Transverse colon (tissue), 3 donors: ENCODE measurements at regions not wholly inside any gene's neighbourhood (a gene's known extent, or its start where the extent isn't known, plus 50 kb on each side); places are given as distances from the start of the nearest gene placed in this dataset.

Experiments
- EP300 ChIP-seq: sonication (generic); formaldehyde crosslinking; IDR thresholded peaks from one replicate; pipeline ENCODE4 v1.6.1; 2017; ENCODE audit warnings: antibody characterized with exemption, low read depth
- POLR2A ChIP-seq: fragments of 450-650 bp; IDR thresholded peaks from one replicate; pipeline ENCODE4 v1.6.1; 2016; ENCODE audit warnings: antibody characterized with exemption, mild to moderate bottlenecking, moderate library complexity
- TF ChIP-seq, protein P1 (sequence below), 5 experiments: fragments of 200-600 bp in 3 of 5; fragments of 450-650 bp in 2 of 5; sonication (generic) in 3 of 5; IDR thresholded peaks; 1 replicate in 2 of 5; 2 replicates in 3 of 5; pipeline ENCODE4 v1.5.1; 2016 to 2017; ENCODE audit warnings: antibody characterized with exemption in 5 of 5, inconsistent platforms in 3 of 5, mild to moderate bottlenecking in 2 of 5, moderate library complexity in 1 of 5

DNA sequence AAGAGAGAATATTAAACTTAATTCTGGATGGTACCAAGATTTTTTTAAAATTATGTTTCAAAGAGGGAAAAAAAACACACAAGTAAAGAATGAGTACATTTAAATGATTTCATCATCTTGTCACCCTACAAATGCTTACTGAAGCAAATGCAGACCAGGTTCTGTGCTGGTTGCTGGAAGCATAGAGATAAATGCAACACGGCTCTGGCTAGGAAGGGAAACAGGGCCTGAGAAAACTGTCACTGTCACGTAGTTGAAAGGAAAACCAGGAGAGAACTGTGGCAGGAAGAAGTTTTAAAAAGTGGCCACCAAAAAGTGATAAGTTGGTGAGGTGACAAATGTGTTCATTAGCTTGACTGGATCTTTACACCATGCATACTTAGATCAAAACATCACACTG lies 336.9 kb upstream of the NFIA start:
- TF ChIP-seq EP300 (no peak), POLR2A (no peak)
- TF ChIP-seq, protein P1, sequence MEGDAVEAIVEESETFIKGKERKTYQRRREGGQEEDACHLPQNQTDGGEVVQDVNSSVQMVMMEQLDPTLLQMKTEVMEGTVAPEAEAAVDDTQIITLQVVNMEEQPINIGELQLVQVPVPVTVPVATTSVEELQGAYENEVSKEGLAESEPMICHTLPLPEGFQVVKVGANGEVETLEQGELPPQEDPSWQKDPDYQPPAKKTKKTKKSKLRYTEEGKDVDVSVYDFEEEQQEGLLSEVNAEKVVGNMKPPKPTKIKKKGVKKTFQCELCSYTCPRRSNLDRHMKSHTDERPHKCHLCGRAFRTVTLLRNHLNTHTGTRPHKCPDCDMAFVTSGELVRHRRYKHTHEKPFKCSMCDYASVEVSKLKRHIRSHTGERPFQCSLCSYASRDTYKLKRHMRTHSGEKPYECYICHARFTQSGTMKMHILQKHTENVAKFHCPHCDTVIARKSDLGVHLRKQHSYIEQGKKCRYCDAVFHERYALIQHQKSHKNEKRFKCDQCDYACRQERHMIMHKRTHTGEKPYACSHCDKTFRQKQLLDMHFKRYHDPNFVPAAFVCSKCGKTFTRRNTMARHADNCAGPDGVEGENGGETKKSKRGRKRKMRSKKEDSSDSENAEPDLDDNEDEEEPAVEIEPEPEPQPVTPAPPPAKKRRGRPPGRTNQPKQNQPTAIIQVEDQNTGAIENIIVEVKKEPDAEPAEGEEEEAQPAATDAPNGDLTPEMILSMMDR (IDR thresholded peaks at IDR 0.05), result no peak
